Fibroblast of lung (primary cell): ENCODE measurements at regions not wholly inside any gene's neighbourhood (a gene's known extent, or its start where the extent isn't known, plus 50 kb on each side); places are given as distances from the start of the nearest gene placed in this dataset.

Experiments used
- CTCF ChIP-seq, 2 donors: IDR thresholded peaks in 1 of 2; conservative IDR thresholded peaks in 1 of 2; 1 replicate in 1 of 2; 2 replicates in 1 of 2; pipeline ENCODE4 v1.5.1; 2011 to 2012; ENCODE audit warnings: low read length in 2 of 2, control low read depth in 1 of 2, inconsistent platforms in 1 of 2, low read depth in 1 of 2, mild to moderate bottlenecking in 1 of 2
- EZH2 ChIP-seq: IDR thresholded peaks from 2 replicates; pipeline ENCODE4 v1.5.1; 2012; ENCODE audit warnings: low read length, control low read depth, mild to moderate bottlenecking; ENCODE audit errors: missing control alignments

GRCh38 chr7:34282271-34282670 is 375.7 kb upstream of the NPSR1 start:
- TF ChIP-seq CTCF (conservative IDR thresholded peaks at IDR 0.05 in 1 of 2, IDR thresholded peaks at IDR 0.05 in 1 of 2; ENCODE audit: low read depth in 1 of 2, low read length in 2 of 2) (no peak), EZH2 (no peak)
